ENCODE measurements at regions not wholly inside any gene's neighbourhood (a gene's known extent, or its start where the extent isn't known, plus 50 kb on each side); places are given as distances from the start of the nearest gene placed in this dataset.

GRCh38 chr18:71327441-71327840 lies 1038.6 kb downstream of the SOCS6 start:
- TF ChIP-seq CTCF (IDR thresholded peaks at IDR 0.05): no peak
- no peak for TF ChIP-seq POLR2A (IDR thresholded peaks at IDR 0.05)
